K562 (cell line): ENCODE measurements at regions not wholly inside any gene's neighbourhood (a gene's known extent, or its start where the extent isn't known, plus 50 kb on each side); places are given as distances from the start of the nearest gene placed in this dataset.

Experiments
- DEAF1 ChIP-seq: fragments of 450-650 bp; formaldehyde crosslinking; IDR thresholded peaks from 2 replicates; pipeline ENCODE4 v1.4.0; 2020; ENCODE audit warnings: mild to moderate bottlenecking, moderate library complexity
- FOXK1 ChIP-seq: sonication (generic); formaldehyde crosslinking; IDR thresholded peaks from 2 replicates; pipeline ENCODE4 v1.8.0; 2022; ENCODE audit warnings: missing genetic modification reagents, mild to moderate bottlenecking, borderline replicate concordance
- HEY1 ChIP-seq: fragments of 250-450 bp; sonication (Bioruptor Pico); IDR thresholded peaks from 2 replicates; pipeline ENCODE4 v1.5.0; 2020; ENCODE audit warnings: mild to moderate bottlenecking, moderate library complexity, borderline replicate concordance
- HMG20A ChIP-seq: fragments of 450-650 bp; formaldehyde crosslinking; conservative IDR thresholded peaks from 2 replicates; pipeline ENCODE4 v1.4.0; 2020; ENCODE audit warnings: mild to moderate bottlenecking, mixed read lengths
- KLF1 ChIP-seq: fragments of 450-650 bp; IDR thresholded peaks from 2 replicates; pipeline ENCODE4 v1.6.1; 2016; ENCODE audit warnings: missing genetic modification characterization, missing compliant biosample characterization
- MEF2D ChIP-seq: conservative IDR thresholded peaks from 2 replicates; pipeline ENCODE4 v1.6.1; 2016; ENCODE audit warnings: low read depth, missing genetic modification characterization, missing compliant biosample characterization
- NCOA4 ChIP-seq: fragments of 450-650 bp; IDR thresholded peaks from 2 replicates; pipeline ENCODE4 v1.6.1; 2018; ENCODE audit warnings: mild to moderate bottlenecking; ENCODE audit not compliant: partially characterized antibody
- PATZ1 ChIP-seq: fragments of 250-450 bp; sonication (Bioruptor Pico); IDR thresholded peaks from 2 replicates; pipeline ENCODE4 v1.5.0; 2020; ENCODE audit warnings: mild to moderate bottlenecking, borderline replicate concordance
- PHF20 ChIP-seq: fragments of 450-650 bp; IDR thresholded peaks from 2 replicates; pipeline ENCODE4 v1.6.1; 2018; ENCODE audit not compliant: partially characterized antibody
- PHF21A ChIP-seq: fragments of 450-650 bp; IDR thresholded peaks from 2 replicates; pipeline ENCODE4 v1.6.1; 2017; ENCODE audit warnings: low read depth, borderline replicate concordance
- RAD21 ChIP-seq, 2 experiments: fragments of 250-450 bp in 1 of 2; fragments of 450-650 bp in 1 of 2; sonication (Bioruptor Pico) in 1 of 2; formaldehyde crosslinking in 1 of 2; IDR thresholded peaks in 1 of 2; conservative IDR thresholded peaks in 1 of 2; 2 replicates each; pipeline versions ENCODE4 v1.4.0 to v1.8.0; 2020 to 2022; ENCODE audit warnings: mild to moderate bottlenecking in 2 of 2, moderate library complexity in 1 of 2
- RBBP5 ChIP-seq: fragments of 200-600 bp; sonication (generic); IDR thresholded peaks from 2 replicates; pipeline ENCODE4 v1.6.1; 2012; ENCODE audit warnings: borderline replicate concordance, mild to moderate bottlenecking, low read length, control low read depth, inconsistent platforms; ENCODE audit not compliant: insufficient read depth, poor library complexity, severe bottlenecking
- THAP12 ChIP-seq: fragments of 250-450 bp; sonication (Bioruptor Pico); IDR thresholded peaks from 2 replicates; pipeline ENCODE4 v1.9.0; 2021; ENCODE audit warnings: mild to moderate bottlenecking, inconsistent platforms
- ZBTB43 ChIP-seq: sonication (generic); formaldehyde crosslinking; IDR thresholded peaks from 2 replicates; pipeline ENCODE4 v1.8.0; 2023; ENCODE audit warnings: mild to moderate bottlenecking, missing genetic modification reagents
- ZNF175 ChIP-seq: fragments of 200-800 bp; sonication (Bioruptor generic); IDR thresholded peaks from 2 replicates; pipeline ENCODE4 v1.6.1; 2016; ENCODE audit warnings: low read depth, mild to moderate bottlenecking, missing genetic modification characterization, missing compliant biosample characterization
- ZNF280A ChIP-seq: fragments of 450-650 bp; IDR thresholded peaks from 2 replicates; pipeline ENCODE4 v1.6.1; 2018; ENCODE audit warnings: mild to moderate bottlenecking, low read depth; ENCODE audit not compliant: partially characterized antibody

- TF ChIP-seq PATZ1 (CRISPR knock-in tag) (no peak), HEY1 (CRISPR knock-in tag) (no peak), HMG20A (CRISPR knock-in tag) (no peak), ZNF280A (no peak), FOXK1 (CRISPR knock-in tag) (no peak), ZNF175 (CRISPR knock-in tag) (no peak), RAD21 (CRISPR knock-in tag; conservative IDR thresholded peaks at IDR 0.05 in 1 of 2, IDR thresholded peaks at IDR 0.05 in 1 of 2) (peak; percentile 80 to 82), PHF21A (no peak), NCOA4 (no peak), THAP12 (no peak), DEAF1 (CRISPR knock-in tag) (peak; percentile 68), PHF20 (no peak), MEF2D (no peak), RBBP5 (no peak), ZBTB43 (CRISPR knock-in tag) (no peak), KLF1 (tag) (no peak)
Measured at GRCh38 chr2:121080013-121080772, 204.8 kb downstream of the TFCP2L1 start (continued).
